ENCODE measurements at regions not wholly inside any gene's neighbourhood (a gene's known extent, or its start where the extent isn't known, plus 50 kb on each side); places are given as distances from the start of the nearest gene placed in this dataset.

DNA sequence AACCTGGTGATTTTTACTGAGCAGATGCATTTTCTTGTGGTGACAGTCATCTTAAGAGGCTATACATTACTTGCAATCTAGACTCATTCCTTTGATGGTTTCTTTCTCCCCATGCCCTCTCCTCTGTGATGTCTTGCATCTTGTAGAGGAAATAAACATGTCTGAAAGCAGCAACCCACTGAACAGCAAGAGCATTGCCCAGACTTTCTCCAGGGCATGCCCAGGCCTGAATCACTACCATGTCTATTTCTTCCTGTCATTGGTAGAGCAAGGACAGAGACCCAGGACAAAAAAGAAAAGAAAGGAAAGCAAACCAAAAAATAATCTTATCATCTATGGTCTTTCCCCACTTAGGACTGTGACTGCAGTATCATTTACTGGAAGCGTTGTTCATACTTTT, 326.1 kb downstream of the HNRNPD start:
- Histone ChIP-seq H3K27ac (ENCODE audit: low read depth, low read length) (no peak overlapping the region), H2AK5ac (ENCODE audit: low read length) (no peak overlapping the region), H3K79me1 (ENCODE audit: low read length) (no peaks in the 10 kb centered on the region), H3K9ac (ENCODE audit: low read length) (no peak overlapping the region), H3K4ac (ENCODE audit: low read depth, low read length) (no peak overlapping the region), H3K56ac (ENCODE audit: low read length) (no peak overlapping the region), H3K27me3 (ENCODE audit: insufficient read depth, low read length, poor library complexity) (no peaks in the 10 kb centered on the region), H2BK5ac (ENCODE audit: low read length) (no peak overlapping the region), H4K8ac (ENCODE audit: low read depth, low read length) (no peak overlapping the region), H3K23ac (ENCODE audit: low read length) (no peak overlapping the region), H3K4me3 (ENCODE audit: low read length) (no peak overlapping the region), H3K79me2 (ENCODE audit: control insufficient read depth, insufficient read depth, low read length) (no peaks in the 10 kb centered on the region), H3K36me3 (ENCODE audit: control insufficient read depth, insufficient read depth, low read length) (no peaks in the 10 kb centered on the region), H3K4me1 (ENCODE audit: control insufficient read depth, low read depth, low read length) (peaks cover 3% of the 10 kb centered on the region), H3K4me2 (ENCODE audit: low read length) (no peak overlapping the region), H2BK120ac (ENCODE audit: low read depth, low read length) (no peak overlapping the region), H3K18ac (ENCODE audit: low read length) (no peak overlapping the region), H2BK15ac (replicated peaks; ENCODE audit: low read depth) (no peak overlapping the region), H4K5ac (ENCODE audit: low read length) (no peak overlapping the region)
- WGBS (ENCODE audit: extremely low coverage, insufficient coverage, low lambda C conversion rate), result no CpG with 5 or more reads among the region's 1 CpG
- no peak for DNase-seq

DNA sequence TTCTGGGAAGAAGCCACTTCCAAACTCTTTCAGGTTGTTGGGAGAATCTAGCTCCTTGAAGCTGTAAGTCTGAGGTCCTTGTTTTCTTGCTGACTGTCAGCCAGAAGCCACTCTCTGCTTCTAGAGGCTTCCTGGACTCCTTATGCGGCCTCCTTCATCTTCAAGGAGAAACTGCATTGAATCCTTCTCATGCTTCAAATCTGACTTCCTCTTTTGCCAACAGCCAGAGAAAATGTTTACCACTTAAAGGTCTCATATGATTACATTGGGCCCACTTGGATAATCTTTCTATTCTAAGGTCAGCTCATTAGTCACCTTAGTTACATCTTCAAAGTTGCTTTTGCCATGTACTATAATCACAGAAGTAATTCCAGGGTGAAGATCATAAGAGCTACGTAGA, 327.0 kb downstream of the HNRNPD start:
- no peak for DNase-seq
- H3K27ac ChIP-seq (ENCODE audit: low read depth, low read length), result no peak overlapping the region
- no peak overlapping the region for H3K18ac ChIP-seq (ENCODE audit: low read length)
- H3K27me3 ChIP-seq (ENCODE audit: insufficient read depth, low read length, poor library complexity), result no peaks in the 10 kb centered on the region
- H2BK120ac ChIP-seq (ENCODE audit: low read depth, low read length), result no peak overlapping the region
- no peak overlapping the region for H2BK15ac ChIP-seq (replicated peaks; ENCODE audit: low read depth)
- no peaks in the 10 kb centered on the region for H3K79me1 ChIP-seq (ENCODE audit: low read length)
- H4K5ac ChIP-seq (ENCODE audit: low read length), result no peak overlapping the region
- H2AK5ac ChIP-seq (ENCODE audit: low read length), result no peak overlapping the region
- H2BK5ac ChIP-seq (ENCODE audit: low read length), result no peak overlapping the region
- no peak overlapping the region for H3K23ac ChIP-seq (ENCODE audit: low read length)
- no peak overlapping the region for H3K4me2 ChIP-seq (ENCODE audit: low read length)
- H3K56ac ChIP-seq (ENCODE audit: low read length), result no peak overlapping the region
- H3K79me2 ChIP-seq (ENCODE audit: control insufficient read depth, insufficient read depth, low read length), result no peaks in the 10 kb centered on the region
- H3K4ac ChIP-seq (ENCODE audit: low read depth, low read length), result no peak overlapping the region
- no CpG with 5 or more reads among the region's 2 CpGs for WGBS (ENCODE audit: extremely low coverage, insufficient coverage, low lambda C conversion rate)
- no peak overlapping the region for H4K8ac ChIP-seq (ENCODE audit: low read depth, low read length)
- no peak overlapping the region for H3K4me3 ChIP-seq (ENCODE audit: low read length)
- H3K9ac ChIP-seq (ENCODE audit: low read length), result no peak overlapping the region
- H3K36me3 ChIP-seq (ENCODE audit: control insufficient read depth, insufficient read depth, low read length), result no peaks in the 10 kb centered on the region
- H3K4me1 ChIP-seq (ENCODE audit: control insufficient read depth, low read depth, low read length), result peaks cover 4% of the 10 kb centered on the region

DNA sequence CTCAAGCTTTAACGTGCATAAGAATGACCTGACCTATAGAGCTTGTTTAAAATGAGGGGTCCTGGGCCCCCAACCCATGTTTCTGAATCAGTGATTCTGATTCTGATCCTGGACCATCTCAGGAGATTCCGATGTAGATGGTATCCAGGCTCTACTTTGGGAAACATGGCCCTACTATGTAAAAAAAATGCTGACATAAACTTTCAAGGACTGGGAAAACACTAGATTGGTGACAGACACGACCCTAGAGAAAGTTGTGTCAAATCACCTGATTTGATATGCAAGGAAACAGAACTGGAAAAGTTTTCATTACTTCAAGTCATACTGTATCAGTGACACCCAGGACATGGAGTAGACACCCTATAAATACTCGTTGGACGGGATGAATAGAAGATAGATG, 328.5 kb downstream of the HNRNPD start:
- no peak overlapping the region for H3K56ac ChIP-seq (ENCODE audit: low read length)
- H3K4me3 ChIP-seq (ENCODE audit: low read length), result no peak overlapping the region
- H4K5ac ChIP-seq (ENCODE audit: low read length), result no peak overlapping the region
- no peak overlapping the region for H3K9ac ChIP-seq (ENCODE audit: low read length)
- no peak overlapping the region for H4K8ac ChIP-seq (ENCODE audit: low read depth, low read length)
- no peak overlapping the region for H2AK5ac ChIP-seq (ENCODE audit: low read length)
- H3K27me3 ChIP-seq (ENCODE audit: insufficient read depth, low read length, poor library complexity), result no peaks in the 10 kb centered on the region
- peaks cover 4% of the 10 kb centered on the region for H3K4me1 ChIP-seq (ENCODE audit: control insufficient read depth, low read depth, low read length)
- no peak overlapping the region for H3K4me2 ChIP-seq (ENCODE audit: low read length)
- H3K18ac ChIP-seq (ENCODE audit: low read length), result no peak overlapping the region
- H3K23ac ChIP-seq (ENCODE audit: low read length), result no peak overlapping the region
- no peak overlapping the region for H2BK120ac ChIP-seq (ENCODE audit: low read depth, low read length)
- no peak for DNase-seq
- no peak overlapping the region for H2BK15ac ChIP-seq (replicated peaks; ENCODE audit: low read depth)
- no peak overlapping the region for H3K27ac ChIP-seq (ENCODE audit: low read depth, low read length)
- H3K4ac ChIP-seq (ENCODE audit: low read depth, low read length), result no peak overlapping the region
- no peaks in the 10 kb centered on the region for H3K36me3 ChIP-seq (ENCODE audit: control insufficient read depth, insufficient read depth, low read length)
- no peaks in the 10 kb centered on the region for H3K79me2 ChIP-seq (ENCODE audit: control insufficient read depth, insufficient read depth, low read length)
- no peak overlapping the region for H2BK5ac ChIP-seq (ENCODE audit: low read length)
- no CpG with 5 or more reads among the region's 5 CpGs for WGBS (ENCODE audit: extremely low coverage, insufficient coverage, low lambda C conversion rate)
- no peaks in the 10 kb centered on the region for H3K79me1 ChIP-seq (ENCODE audit: low read length)

DNA sequence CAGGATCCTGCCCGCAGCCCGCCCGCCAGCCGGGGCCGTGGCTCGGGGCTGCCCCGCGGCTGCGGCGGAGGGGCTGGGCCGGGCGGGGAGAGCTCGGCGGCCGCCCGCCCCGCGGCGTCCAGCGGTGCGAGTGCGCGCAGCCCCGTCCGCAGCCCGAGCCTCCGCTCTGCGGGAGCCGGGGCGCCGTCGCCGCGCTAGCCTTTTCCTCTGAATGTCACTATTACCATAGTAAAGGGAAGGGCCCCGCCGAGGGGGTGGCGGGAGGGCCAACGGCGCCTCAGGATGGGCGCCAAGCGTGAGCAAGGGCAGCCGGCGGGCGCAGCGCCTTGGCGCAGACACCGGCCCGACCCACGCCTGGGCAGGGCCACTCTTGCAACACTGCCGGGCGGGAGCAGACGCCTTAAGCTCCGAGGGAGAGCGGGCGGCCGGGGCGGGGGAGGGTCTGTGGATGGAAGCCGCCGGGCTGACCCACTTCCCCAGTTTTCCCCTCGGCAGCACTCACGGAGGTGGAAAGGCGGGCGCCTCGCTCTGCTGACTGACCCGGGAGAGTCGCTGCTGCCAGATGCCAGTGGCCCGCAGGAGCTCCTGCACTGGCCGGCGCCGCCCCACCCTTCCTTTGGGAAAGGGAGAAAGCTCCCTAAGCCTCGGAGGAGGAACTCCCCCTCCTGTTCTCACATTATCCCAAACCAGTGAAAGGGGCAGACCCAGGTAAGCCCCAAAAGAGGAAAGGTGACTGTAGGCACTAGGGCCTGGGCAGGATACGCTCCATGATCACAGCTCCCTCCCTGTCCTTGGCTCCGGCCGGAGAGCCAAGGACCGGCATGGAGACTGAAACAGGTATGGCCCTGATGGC, 329.4 kb downstream of the HNRNPD start:
- no peak overlapping the region for H3K27ac ChIP-seq (ENCODE audit: low read depth, low read length)
- H3K4me3 ChIP-seq (ENCODE audit: low read length), result peak overlapping the region; percentile 51
- DNase-seq, result peak; percentile 83
- no peaks in the 10 kb centered on the region for H3K79me1 ChIP-seq (ENCODE audit: low read length)
- no peak overlapping the region for H3K4ac ChIP-seq (ENCODE audit: low read depth, low read length)
- H3K4me1 ChIP-seq (ENCODE audit: control insufficient read depth, low read depth, low read length), result peaks cover 4% of the 10 kb centered on the region
- H3K56ac ChIP-seq (ENCODE audit: low read length), result peak overlapping the region; percentile 81
- H4K8ac ChIP-seq (ENCODE audit: low read depth, low read length), result no peak overlapping the region
- peak overlapping the region; percentile 35 for H2BK120ac ChIP-seq (ENCODE audit: low read depth, low read length)
- H3K36me3 ChIP-seq (ENCODE audit: control insufficient read depth, insufficient read depth, low read length), result no peaks in the 10 kb centered on the region
- H3K27me3 ChIP-seq (ENCODE audit: insufficient read depth, low read length, poor library complexity), result no peaks in the 10 kb centered on the region
- H2AK5ac ChIP-seq (ENCODE audit: low read length), result no peak overlapping the region
- H3K18ac ChIP-seq (ENCODE audit: low read length), result peak overlapping the region; percentile 43
- H2BK15ac ChIP-seq (replicated peaks; ENCODE audit: low read depth), result no peak overlapping the region
- WGBS (ENCODE audit: extremely low coverage, insufficient coverage, low lambda C conversion rate), result no CpG with 5 or more reads among the region's 75 CpGs
- no peak overlapping the region for H3K23ac ChIP-seq (ENCODE audit: low read length)
- peak overlapping the region; percentile 60 for H3K9ac ChIP-seq (ENCODE audit: low read length)
- H4K5ac ChIP-seq (ENCODE audit: low read length), result no peak overlapping the region
- H2BK5ac ChIP-seq (ENCODE audit: low read length), result no peak overlapping the region
- H3K79me2 ChIP-seq (ENCODE audit: control insufficient read depth, insufficient read depth, low read length), result no peaks in the 10 kb centered on the region
- H3K4me2 ChIP-seq (ENCODE audit: low read length), result peak overlapping the region; percentile 82

DNA sequence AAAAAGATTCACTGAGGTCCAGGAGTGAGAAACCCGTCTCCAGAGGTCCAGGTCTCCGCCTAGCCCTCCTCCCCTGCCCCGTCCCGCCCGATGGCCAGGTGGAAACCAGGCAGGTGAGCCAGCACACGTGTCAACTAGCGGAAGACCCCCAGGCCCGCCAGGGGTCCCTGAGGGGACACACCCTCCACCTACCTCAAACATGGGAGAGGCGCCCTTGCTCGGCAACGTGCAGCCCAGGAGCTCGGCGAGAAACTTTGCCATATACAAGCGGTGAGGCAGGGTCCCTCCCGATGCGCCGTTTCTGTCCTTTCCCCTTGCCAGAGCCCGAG, 330.0 kb downstream of the HNRNPD start:
- no peak overlapping the region for H2BK120ac ChIP-seq (ENCODE audit: low read depth, low read length)
- peak overlapping the region; percentile 81 for H3K56ac ChIP-seq (ENCODE audit: low read length)
- no peak overlapping the region for H3K27ac ChIP-seq (ENCODE audit: low read depth, low read length)
- no peak overlapping the region for H3K23ac ChIP-seq (ENCODE audit: low read length)
- H3K27me3 ChIP-seq (ENCODE audit: insufficient read depth, low read length, poor library complexity), result no peaks in the 10 kb centered on the region
- no peaks in the 10 kb centered on the region for H3K36me3 ChIP-seq (ENCODE audit: control insufficient read depth, insufficient read depth, low read length)
- H3K79me1 ChIP-seq (ENCODE audit: low read length), result no peaks in the 10 kb centered on the region
- H3K9ac ChIP-seq (ENCODE audit: low read length), result peak overlapping the region; percentile 60
- WGBS (ENCODE audit: extremely low coverage, insufficient coverage, low lambda C conversion rate), result no CpG with 5 or more reads among the region's 18 CpGs
- no peak overlapping the region for H2BK5ac ChIP-seq (ENCODE audit: low read length)
- DNase-seq, result no peak
- no peak overlapping the region for H4K5ac ChIP-seq (ENCODE audit: low read length)
- no peak overlapping the region for H3K4ac ChIP-seq (ENCODE audit: low read depth, low read length)
- H3K18ac ChIP-seq (ENCODE audit: low read length), result no peak overlapping the region
- H3K4me3 ChIP-seq (ENCODE audit: low read length), result peak overlapping the region; percentile 51
- no peak overlapping the region for H2BK15ac ChIP-seq (replicated peaks; ENCODE audit: low read depth)
- H4K8ac ChIP-seq (ENCODE audit: low read depth, low read length), result no peak overlapping the region
- peaks cover 4% of the 10 kb centered on the region for H3K4me1 ChIP-seq (ENCODE audit: control insufficient read depth, low read depth, low read length)
- H2AK5ac ChIP-seq (ENCODE audit: low read length), result no peak overlapping the region
- no peaks in the 10 kb centered on the region for H3K79me2 ChIP-seq (ENCODE audit: control insufficient read depth, insufficient read depth, low read length)
- H3K4me2 ChIP-seq (ENCODE audit: low read length), result peak overlapping the region; percentile 82

Data from mesendoderm (in vitro differentiated cells).